ENCODE measurements at regions not wholly inside any gene's neighbourhood (a gene's known extent, or its start where the extent isn't known, plus 50 kb on each side); places are given as distances from the start of the nearest gene placed in this dataset.

DNA sequence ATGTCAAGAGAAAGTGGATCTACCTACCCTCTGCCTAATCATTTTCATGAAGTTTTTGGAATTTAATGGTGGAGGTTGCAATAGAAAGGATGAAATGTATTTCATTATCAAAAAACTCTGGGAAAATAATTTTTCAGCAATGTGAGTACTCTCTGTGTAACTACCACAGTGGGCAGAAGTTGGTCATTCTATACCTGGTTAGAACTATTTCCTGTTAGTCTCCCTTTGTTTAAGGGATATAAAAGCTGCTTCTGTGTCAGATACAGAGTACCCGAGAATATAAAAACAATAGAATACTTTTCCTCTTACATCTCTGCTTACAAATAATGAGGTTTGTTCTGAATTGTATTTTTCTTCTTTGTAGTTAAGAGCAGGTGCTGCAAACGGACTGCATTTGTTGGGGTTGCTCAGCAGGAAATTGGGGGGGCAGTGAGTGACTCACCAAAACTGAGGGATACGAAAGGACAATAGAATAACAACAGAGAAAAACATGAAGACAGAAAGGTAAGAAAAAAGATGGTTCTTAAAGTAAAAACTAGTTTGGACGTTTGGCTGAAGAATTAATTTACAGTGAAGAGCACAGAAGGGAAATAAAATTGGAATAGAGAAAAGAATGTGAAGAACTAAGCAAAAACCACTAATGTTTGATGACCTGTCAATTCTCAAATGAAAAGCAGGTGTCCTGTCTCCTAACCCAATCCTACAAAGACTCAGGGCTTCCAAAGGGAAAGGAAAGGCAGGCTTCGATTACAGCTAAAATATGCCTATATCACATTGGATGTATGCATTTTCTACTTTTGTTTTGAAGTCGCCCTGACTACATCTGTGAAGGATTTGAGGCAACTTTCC lies 703.1 kb downstream of the RFPL4B start:
- Histone ChIP-seq H2AFZ (ENCODE audit: low read depth, low read length, poor library complexity, severe bottlenecking) (peak overlapping the region; percentile 19), H3K4me3 (replicated peaks in 1 of 2; ENCODE audit: low read depth in 1 of 2, low read length in 2 of 2) (no peak overlapping the region), H3K4me2 (ENCODE audit: low read length) (no peak overlapping the region), H3K4me1 (ENCODE audit: control insufficient read depth in 1 of 2, insufficient read depth in 2 of 2, low read length in 2 of 2) (no peaks in the 10 kb centered on the region), H3K9me2 (ENCODE audit: insufficient read depth) (no peaks in the 10 kb centered on the region), H3K27ac (ENCODE audit: low read depth, low read length) (no peak overlapping the region), H3K36me3 (ENCODE audit: control insufficient read depth in 1 of 2, insufficient read depth in 2 of 2, low read length in 2 of 2) (no peaks in the 10 kb centered on the region), H4K20me1 (ENCODE audit: insufficient read depth) (no peaks in the 10 kb centered on the region), H3K9me3 (ENCODE audit: control insufficient read depth in 1 of 2, insufficient read depth in 1 of 2, low read depth in 1 of 2, low read length in 2 of 2) (no peaks in the 10 kb centered on the region), H3K27me3 (ENCODE audit: insufficient read depth, low read length) (no peaks in the 10 kb centered on the region), H3K79me2 (ENCODE audit: insufficient read depth, low read length) (no peaks in the 10 kb centered on the region), H3K9ac (ENCODE audit: low read length) (no peak overlapping the region)
- ATAC-seq (no peak), DNase-seq (ENCODE audit: low read depth, low spot score) (no peak)
- ChIA-PET RAD21 (ENCODE audit: low non-redundant PET in 1 of 2, low total read pairs in 2 of 2, uncharacterized antibody in 2 of 2, unreplicated experiment in 2 of 2) (no interaction called here), CTCF (no interaction called here), POLR2A (no interaction called here)
- intact Hi-C loops (cut with micrococcal nuclease) = no loop called here
- no TSS peak for BruUV-seq (replicated peaks)
- TF ChIP-seq ZFX (IDR thresholded peaks at IDR 0.05) (no peak), POLR2AphosphoS5 (IDR thresholded peaks at IDR 0.05; ENCODE audit: low read depth, low read length) (no peak), YY1 (IDR thresholded peaks at IDR 0.05; ENCODE audit: extremely low read depth, insufficient replicate concordance, low read depth, low read length) (no peak), POLR2A (IDR thresholded peaks at IDR 0.05; ENCODE audit: borderline replicate concordance, extremely low read depth, insufficient read depth, insufficient read length) (no peak), JUND (IDR thresholded peaks at IDR 0.05) (no peak), ELF1 (IDR thresholded peaks at IDR 0.05; ENCODE audit: borderline replicate concordance, low read depth) (no peak)
- TF ChIP-seq, protein P1, sequence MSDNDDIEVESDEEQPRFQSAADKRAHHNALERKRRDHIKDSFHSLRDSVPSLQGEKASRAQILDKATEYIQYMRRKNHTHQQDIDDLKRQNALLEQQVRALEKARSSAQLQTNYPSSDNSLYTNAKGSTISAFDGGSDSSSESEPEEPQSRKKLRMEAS (IDR thresholded peaks at IDR 0.05) = no peak

DNA sequence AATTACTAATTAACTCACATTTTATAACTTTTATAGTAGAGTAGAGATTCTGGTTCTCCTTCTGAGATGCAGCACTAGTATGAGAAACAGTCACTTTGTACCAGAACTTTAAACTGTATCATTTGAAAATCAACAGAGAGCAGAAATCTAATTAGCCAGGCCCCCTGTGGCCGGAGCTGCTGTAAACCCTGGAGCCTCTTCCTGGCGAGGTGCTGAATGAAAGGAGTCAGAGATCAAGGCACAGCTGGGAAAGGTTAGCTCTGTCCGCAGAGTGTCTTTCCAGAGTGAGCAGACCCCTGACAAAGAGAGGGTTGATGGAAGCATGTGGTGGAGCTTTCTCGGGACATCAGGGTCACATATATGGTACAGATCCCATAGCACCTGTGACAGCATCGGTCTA lies 703.8 kb downstream of the RFPL4B start:
- no peaks in the 10 kb centered on the region for H3K4me1 ChIP-seq (ENCODE audit: control insufficient read depth in 1 of 2, insufficient read depth in 2 of 2, low read length in 2 of 2)
- TF ChIP-seq, protein P2, sequence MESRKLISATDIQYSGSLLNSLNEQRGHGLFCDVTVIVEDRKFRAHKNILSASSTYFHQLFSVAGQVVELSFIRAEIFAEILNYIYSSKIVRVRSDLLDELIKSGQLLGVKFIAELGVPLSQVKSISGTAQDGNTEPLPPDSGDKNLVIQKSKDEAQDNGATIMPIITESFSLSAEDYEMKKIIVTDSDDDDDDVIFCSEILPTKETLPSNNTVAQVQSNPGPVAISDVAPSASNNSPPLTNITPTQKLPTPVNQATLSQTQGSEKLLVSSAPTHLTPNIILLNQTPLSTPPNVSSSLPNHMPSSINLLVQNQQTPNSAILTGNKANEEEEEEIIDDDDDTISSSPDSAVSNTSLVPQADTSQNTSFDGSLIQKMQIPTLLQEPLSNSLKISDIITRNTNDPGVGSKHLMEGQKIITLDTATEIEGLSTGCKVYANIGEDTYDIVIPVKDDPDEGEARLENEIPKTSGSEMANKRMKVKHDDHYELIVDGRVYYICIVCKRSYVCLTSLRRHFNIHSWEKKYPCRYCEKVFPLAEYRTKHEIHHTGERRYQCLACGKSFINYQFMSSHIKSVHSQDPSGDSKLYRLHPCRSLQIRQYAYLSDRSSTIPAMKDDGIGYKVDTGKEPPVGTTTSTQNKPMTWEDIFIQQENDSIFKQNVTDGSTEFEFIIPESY (IDR thresholded peaks at IDR 0.05; ENCODE audit: extremely low read depth, insufficient replicate concordance, low read length) = no peak
- TF ChIP-seq POLR2AphosphoS5 (IDR thresholded peaks at IDR 0.05; ENCODE audit: low read depth, low read length) = no peak
- TF ChIP-seq, protein P1 (IDR thresholded peaks at IDR 0.05) = no peak
- H3K4me2 ChIP-seq (ENCODE audit: low read length) = no peak overlapping the region
- intact Hi-C loops (cut with micrococcal nuclease) = no loop called here
- DNase-seq (ENCODE audit: low read depth, low spot score) (no peak), ATAC-seq (no peak)
- H2AFZ ChIP-seq (ENCODE audit: low read depth, low read length, poor library complexity, severe bottlenecking) = no peak overlapping the region
- no peaks in the 10 kb centered on the region for H3K36me3 ChIP-seq (ENCODE audit: control insufficient read depth in 1 of 2, insufficient read depth in 2 of 2, low read length in 2 of 2)
- no peak overlapping the region for H3K27ac ChIP-seq (ENCODE audit: low read depth, low read length)
- no peaks in the 10 kb centered on the region for H3K9me2 ChIP-seq (ENCODE audit: insufficient read depth)
- H3K9ac ChIP-seq (ENCODE audit: low read length) = no peak overlapping the region
- no peak overlapping the region for H3K4me3 ChIP-seq (replicated peaks in 1 of 2; ENCODE audit: low read depth in 1 of 2, low read length in 2 of 2)
- BruUV-seq (replicated peaks) = no TSS peak
- no peaks in the 10 kb centered on the region for H4K20me1 ChIP-seq (ENCODE audit: insufficient read depth)
- CTCF ChIA-PET = no interaction called here
- POLR2A ChIA-PET = no interaction called here
- H3K9me3 ChIP-seq (ENCODE audit: control insufficient read depth in 1 of 2, insufficient read depth in 1 of 2, low read depth in 1 of 2, low read length in 2 of 2) = no peaks in the 10 kb centered on the region
- H3K27me3 ChIP-seq (ENCODE audit: insufficient read depth, low read length) = no peaks in the 10 kb centered on the region
- RAD21 ChIA-PET (ENCODE audit: low non-redundant PET in 1 of 2, low total read pairs in 2 of 2, uncharacterized antibody in 2 of 2, unreplicated experiment in 2 of 2) = no interaction called here
- no peaks in the 10 kb centered on the region for H3K79me2 ChIP-seq (ENCODE audit: insufficient read depth, low read length)
